ENCODE measurements at regions not wholly inside any gene's neighbourhood (a gene's known extent, or its start where the extent isn't known, plus 50 kb on each side); places are given as distances from the start of the nearest gene placed in this dataset.
"Not testable (repeated sequence)": the region's sequence is repeated elsewhere in the genome, so short reads cannot be mapped to it uniquely, and the experiment has no call there.

GRCh38 chr10:76657337-76658012 lies 980.1 kb downstream of the KCNMA1 start:
- no peak for DNase-seq

GRCh38 chr10:76651154-76651553 lies 986.5 kb downstream of the KCNMA1 start:
- DNase-seq, result no peak

GRCh38 chr10:76649723-76650127 lies 987.9 kb downstream of the KCNMA1 start:
- no peak for DNase-seq

- DNase-seq, result no peak
These were observed 988.4 kb downstream of the KCNMA1 start for GRCh38 chr10:76649254-76649653.

- DNase-seq, result no peak
These were observed 990.3 kb downstream of the KCNMA1 start for GRCh38 chr10:76647301-76647700.

GRCh38 chr10:76645341-76645740 lies 992.3 kb downstream of the KCNMA1 start:
- no peak for DNase-seq

GRCh38 chr10:76644476-76644875 lies 993.1 kb downstream of the KCNMA1 start:
- DNase-seq, result no peak

- DNase-seq, result peak; percentile 30
These were observed 994.1 kb downstream of the KCNMA1 start for GRCh38 chr10:76643511-76643911.

GRCh38 chr10:76642358-76642757 lies 995.2 kb downstream of the KCNMA1 start:
- DNase-seq, result no peak

- peak; percentile 43 for DNase-seq
These were observed 996.4 kb downstream of the KCNMA1 start for GRCh38 chr10:76641215-76641614.

GRCh38 chr10:76640806-76641205 lies 996.8 kb downstream of the KCNMA1 start:
- DNase-seq, result peak; percentile 43

- no peak for DNase-seq
These were observed 1004.9 kb downstream of the KCNMA1 start for GRCh38 chr10:76632767-76633051.

- no peak for DNase-seq
These were observed 1005.5 kb downstream of the KCNMA1 start for GRCh38 chr10:76631884-76632766.

- no peak for DNase-seq
These were observed 1006.5 kb downstream of the KCNMA1 start for GRCh38 chr10:76631036-76631670.

- DNase-seq, result no peak
These were observed 1008.8 kb downstream of the KCNMA1 start for GRCh38 chr10:76628801-76629200.

GRCh38 chr10:76626386-76626785 lies 1011.2 kb downstream of the KCNMA1 start:
- no peak for DNase-seq

GRCh38 chr10:76624470-76624869 lies 1013.1 kb downstream of the KCNMA1 start:
- DNase-seq, result no peak

GRCh38 chr10:76621886-76622620 lies 1015.6 kb downstream of the KCNMA1 start:
- DNase-seq, result no peak

GRCh38 chr10:76618641-76619040 lies 1019.0 kb downstream of the KCNMA1 start:
- no peak for DNase-seq

GRCh38 chr10:76618171-76618570 lies 1019.4 kb downstream of the KCNMA1 start:
- no peak for DNase-seq

GRCh38 chr10:76616666-76617065 lies 1020.9 kb downstream of the KCNMA1 start:
- not testable (repeated sequence) for DNase-seq

- DNase-seq, result no peak
These were observed 1022.6 kb downstream of the KCNMA1 start for GRCh38 chr10:76615049-76615448.

All from NCI-H446 treated with DMSO at 0.1 percent for 48 hours (cell line).